GM19043 (cell line): ENCODE measurements at regions not wholly inside any gene's neighbourhood (a gene's known extent, or its start where the extent isn't known, plus 50 kb on each side); places are given as distances from the start of the nearest gene placed in this dataset.
"Not testable (repeated sequence)": the region's sequence is repeated elsewhere in the genome, so short reads cannot be mapped to it uniquely, and the experiment has no call there.

Experiments used
- ATAC-seq: cut with Tn5 transposase; IDR thresholded peaks from one replicate; pipeline ENCODE4 v1.9.1; 2021; ENCODE audit warnings: low read depth; ENCODE audit not compliant: unreplicated experiment

- ATAC-seq, result no peak
These were observed 221.4 kb downstream of the GATA3 start for GRCh38 chr10:8275911-8276310.

- no peak for ATAC-seq
These were observed 223.6 kb downstream of the GATA3 start for GRCh38 chr10:8278099-8278498.

GRCh38 chr10:8279598-8279997, 225.1 kb downstream of the GATA3 start:
- no peak for ATAC-seq

- no peak for ATAC-seq
These were observed 226.5 kb downstream of the GATA3 start for GRCh38 chr10:8280946-8281345.

- no peak for ATAC-seq
These were observed 227.9 kb downstream of the GATA3 start for GRCh38 chr10:8282340-8282739.

GRCh38 chr10:8283166-8283905, 228.8 kb downstream of the GATA3 start:
- ATAC-seq, result no peak

- no peak for ATAC-seq
These were observed 229.5 kb downstream of the GATA3 start for GRCh38 chr10:8283986-8284385.

GRCh38 chr10:8285970-8286369, 231.5 kb downstream of the GATA3 start:
- not testable (repeated sequence) for ATAC-seq

GRCh38 chr10:8288600-8288999, 234.1 kb downstream of the GATA3 start:
- ATAC-seq, result no peak

GRCh38 chr10:8289186-8289924, 234.9 kb downstream of the GATA3 start:
- ATAC-seq, result no peak

- no peak for ATAC-seq
These were observed 240.3 kb downstream of the GATA3 start for GRCh38 chr10:8294779-8295178.

- no peak for ATAC-seq
These were observed 240.8 kb downstream of the GATA3 start for GRCh38 chr10:8295311-8295710.

GRCh38 chr10:8296090-8296733, 241.7 kb downstream of the GATA3 start:
- no peak for ATAC-seq

- ATAC-seq, result no peak
These were observed 242.2 kb downstream of the GATA3 start for GRCh38 chr10:8296734-8297101.

GRCh38 chr10:8297107-8297506, 242.6 kb downstream of the GATA3 start:
- no peak for ATAC-seq

- no peak for ATAC-seq
These were observed 243.5 kb downstream of the GATA3 start for GRCh38 chr10:8297959-8298358.

GRCh38 chr10:8298896-8299570, 244.5 kb downstream of the GATA3 start:
- ATAC-seq, result no peak

- ATAC-seq, result no peak
These were observed 246.4 kb downstream of the GATA3 start for GRCh38 chr10:8300925-8301324.

GRCh38 chr10:8301333-8301732, 246.8 kb downstream of the GATA3 start:
- ATAC-seq, result no peak

GRCh38 chr10:8301831-8302230, 247.3 kb downstream of the GATA3 start:
- ATAC-seq, result no peak

- no peak for ATAC-seq
These were observed 248.1 kb downstream of the GATA3 start for GRCh38 chr10:8302565-8302964.
